Kidney glomerular epithelial cell (primary cell): ENCODE measurements at regions not wholly inside any gene's neighbourhood (a gene's known extent, or its start where the extent isn't known, plus 50 kb on each side); places are given as distances from the start of the nearest gene placed in this dataset.

Experiments used
- DNase-seq: peaks from one replicate; lab custom pipeline; 2025; lab: John Stamatoyannopoulos, UW

GRCh38 chr14:37991027-37991426 lies 216.7 kb upstream of the SSTR1 start:
- DNase-seq: no peak

- no peak for DNase-seq
Measured at GRCh38 chr14:37992499-37992898, 215.2 kb upstream of the SSTR1 start.

- no peak for DNase-seq
Measured at GRCh38 chr14:37994846-37995372, 212.8 kb upstream of the SSTR1 start.

GRCh38 chr14:37997017-37997416 lies 210.7 kb upstream of the SSTR1 start:
- no peak for DNase-seq

- no peak for DNase-seq
Measured at GRCh38 chr14:38000340-38000739, 207.4 kb upstream of the SSTR1 start.

- no peak for DNase-seq
Measured at GRCh38 chr14:38001501-38001900, 206.2 kb upstream of the SSTR1 start.

- no peak for DNase-seq
Measured at GRCh38 chr14:38003746-38004609, 203.7 kb upstream of the SSTR1 start.

GRCh38 chr14:38004610-38004879 lies 203.2 kb upstream of the SSTR1 start:
- no peak for DNase-seq

GRCh38 chr14:38011156-38011555 lies 196.5 kb upstream of the SSTR1 start:
- DNase-seq: peak; percentile 13

GRCh38 chr14:38012056-38012455 lies 195.6 kb upstream of the SSTR1 start:
- DNase-seq: no peak

GRCh38 chr14:38016497-38016896 lies 191.2 kb upstream of the SSTR1 start:
- DNase-seq: no peak

- DNase-seq: no peak
Measured at GRCh38 chr14:38021861-38022260, 185.8 kb upstream of the SSTR1 start.

GRCh38 chr14:38022775-38023174 lies 184.9 kb upstream of the SSTR1 start:
- no peak for DNase-seq

GRCh38 chr14:38038171-38038570 lies 169.5 kb upstream of the SSTR1 start:
- DNase-seq: no peak

- DNase-seq: no peak
Measured at GRCh38 chr14:38038986-38039385, 168.7 kb upstream of the SSTR1 start.

GRCh38 chr14:38039496-38039895 lies 168.2 kb upstream of the SSTR1 start:
- DNase-seq: no peak

- no peak for DNase-seq
Measured at GRCh38 chr14:38040411-38040810, 167.3 kb upstream of the SSTR1 start.

- no peak for DNase-seq
Measured at GRCh38 chr14:38042322-38042721, 165.4 kb upstream of the SSTR1 start.

- DNase-seq: no peak
Measured at GRCh38 chr14:38044710-38045109, 163.0 kb upstream of the SSTR1 start.

GRCh38 chr14:38045461-38045860 lies 162.2 kb upstream of the SSTR1 start:
- no peak for DNase-seq

- no peak for DNase-seq
Measured at GRCh38 chr14:38046160-38046559, 161.5 kb upstream of the SSTR1 start.

- no peak for DNase-seq
Measured at GRCh38 chr14:38047195-38047902, 160.4 kb upstream of the SSTR1 start.

- DNase-seq: no peak
Measured at GRCh38 chr14:38053666-38054065, 154.0 kb upstream of the SSTR1 start.
